ENCODE measurements at regions not wholly inside any gene's neighbourhood (a gene's known extent, or its start where the extent isn't known, plus 50 kb on each side); places are given as distances from the start of the nearest gene placed in this dataset.

GRCh38 chr5:52674815-52675545 lies 112.7 kb upstream of the ITGA1 start:
- 61% methylated on average over 5 of the region's 5 CpGs for WGBS (ENCODE audit: low lambda C conversion rate, missing lambda C conversion rate)
- Histone ChIP-seq H3K27me3 (no peaks in the 10 kb centered on the region), H3K9me2 (replicated peaks; ENCODE audit: insufficient read depth) (no peaks in the 10 kb centered on the region), H3K27ac (no peak overlapping the region), H4K20me1 (ENCODE audit: insufficient read depth, poor library complexity, severe bottlenecking) (no peaks in the 10 kb centered on the region), H3K4me1 (ENCODE audit: insufficient read depth) (no peaks in the 10 kb centered on the region), H2AFZ (no peak overlapping the region), H3K9me3 (ENCODE audit: low read depth) (no peaks in the 10 kb centered on the region), H3K36me3 (replicated peaks; ENCODE audit: insufficient read depth, low read depth) (no peaks in the 10 kb centered on the region), H3K79me2 (no peaks in the 10 kb centered on the region), H3K4me2 (no peak overlapping the region), H3K4me3 (no peak overlapping the region)
- DNase-seq (ENCODE audit: low spot score), result no peak
- TF ChIP-seq EZH2phosphoT487 (IDR thresholded peaks at IDR 0.05; ENCODE audit: low read depth, severe bottlenecking, unreplicated experiment) (no peak), CTCF (IDR thresholded peaks at IDR 0.05; ENCODE audit: poor library complexity) (no peak), EZH2 (IDR thresholded peaks at IDR 0.05; ENCODE audit: borderline replicate concordance) (no peak)

- H2AFZ ChIP-seq, result no peak overlapping the region
- TF ChIP-seq CTCF (IDR thresholded peaks at IDR 0.05; ENCODE audit: poor library complexity), result no peak
These were observed 105.2 kb upstream of the ITGA1 start for GRCh38 chr5:52682492-52682891.

GRCh38 chr5:52684051-52684450 lies 103.7 kb upstream of the ITGA1 start:
- Histone ChIP-seq H2AFZ (no peak overlapping the region), H3K36me3 (replicated peaks; ENCODE audit: insufficient read depth, low read depth) (no peaks in the 10 kb centered on the region), H3K27ac (no peak overlapping the region), H3K4me1 (ENCODE audit: insufficient read depth) (no peaks in the 10 kb centered on the region), H3K4me3 (no peak overlapping the region), H3K9me3 (ENCODE audit: low read depth) (no peaks in the 10 kb centered on the region), H4K20me1 (ENCODE audit: insufficient read depth, poor library complexity, severe bottlenecking) (no peaks in the 10 kb centered on the region), H3K4me2 (no peak overlapping the region), H3K9me2 (replicated peaks; ENCODE audit: insufficient read depth) (no peaks in the 10 kb centered on the region), H3K27me3 (no peaks in the 10 kb centered on the region), H3K79me2 (no peaks in the 10 kb centered on the region)
- TF ChIP-seq EZH2phosphoT487 (IDR thresholded peaks at IDR 0.05; ENCODE audit: low read depth, severe bottlenecking, unreplicated experiment) (no peak), EZH2 (IDR thresholded peaks at IDR 0.05; ENCODE audit: borderline replicate concordance) (no peak), CTCF (IDR thresholded peaks at IDR 0.05; ENCODE audit: poor library complexity) (no peak)
- no peak for DNase-seq (ENCODE audit: low spot score)
- 80% methylated on average over 1 of the region's 1 CpG for WGBS (ENCODE audit: low lambda C conversion rate, missing lambda C conversion rate)

More at GRCh38 chr5:52682492-52682891, 105.2 kb upstream of the ITGA1 start:
- H3K79me2 ChIP-seq, result no peaks in the 10 kb centered on the region
- H3K4me2 ChIP-seq, result no peak overlapping the region
- DNase-seq (ENCODE audit: low spot score), result no peak
- H4K20me1 ChIP-seq (ENCODE audit: insufficient read depth, poor library complexity, severe bottlenecking), result no peaks in the 10 kb centered on the region
- H3K4me3 ChIP-seq, result no peak overlapping the region
- H3K9me3 ChIP-seq (ENCODE audit: low read depth), result no peaks in the 10 kb centered on the region
- no peaks in the 10 kb centered on the region for H3K4me1 ChIP-seq (ENCODE audit: insufficient read depth)
- no peaks in the 10 kb centered on the region for H3K27me3 ChIP-seq
- H3K27ac ChIP-seq, result no peak overlapping the region
- WGBS (ENCODE audit: low lambda C conversion rate, missing lambda C conversion rate), result 77% methylated on average over 7 of the region's 7 CpGs
- no peaks in the 10 kb centered on the region for H3K9me2 ChIP-seq (replicated peaks; ENCODE audit: insufficient read depth)
- H3K36me3 ChIP-seq (replicated peaks; ENCODE audit: insufficient read depth, low read depth), result no peaks in the 10 kb centered on the region

All from hepatocyte (in vitro differentiated cells).